Transverse colon (tissue), 4 donors: ENCODE measurements at regions not wholly inside any gene's neighbourhood (a gene's known extent, or its start where the extent isn't known, plus 50 kb on each side); places are given as distances from the start of the nearest gene placed in this dataset.

Experiments
- POLR2A ChIP-seq: fragments of 450-650 bp; IDR thresholded peaks from one replicate; pipeline ENCODE4 v1.6.1; 2016; ENCODE audit warnings: antibody characterized with exemption, mild to moderate bottlenecking, moderate library complexity
- POLR2AphosphoS5 ChIP-seq, 3 donors: sonication (generic); formaldehyde crosslinking; IDR thresholded peaks; one replicate each; pipeline ENCODE4 v1.6.1; 2016; ENCODE audit warnings: antibody characterized with exemption in 3 of 3
- TF ChIP-seq, protein P1 (sequence below), 5 experiments: fragments of 200-600 bp in 3 of 5; fragments of 450-650 bp in 2 of 5; sonication (generic) in 3 of 5; IDR thresholded peaks; 1 replicate in 2 of 5; 2 replicates in 3 of 5; pipeline ENCODE4 v1.5.1; 2016 to 2017; ENCODE audit warnings: antibody characterized with exemption in 5 of 5, inconsistent platforms in 3 of 5, mild to moderate bottlenecking in 2 of 5, moderate library complexity in 1 of 5

GRCh38 chr4:43837171-43837570 is 611.4 kb downstream of the KCTD8 start:
- TF ChIP-seq POLR2A (no peak), POLR2AphosphoS5 (IDR thresholded peaks at IDR 0.05) (no peak)
- TF ChIP-seq, protein P1, sequence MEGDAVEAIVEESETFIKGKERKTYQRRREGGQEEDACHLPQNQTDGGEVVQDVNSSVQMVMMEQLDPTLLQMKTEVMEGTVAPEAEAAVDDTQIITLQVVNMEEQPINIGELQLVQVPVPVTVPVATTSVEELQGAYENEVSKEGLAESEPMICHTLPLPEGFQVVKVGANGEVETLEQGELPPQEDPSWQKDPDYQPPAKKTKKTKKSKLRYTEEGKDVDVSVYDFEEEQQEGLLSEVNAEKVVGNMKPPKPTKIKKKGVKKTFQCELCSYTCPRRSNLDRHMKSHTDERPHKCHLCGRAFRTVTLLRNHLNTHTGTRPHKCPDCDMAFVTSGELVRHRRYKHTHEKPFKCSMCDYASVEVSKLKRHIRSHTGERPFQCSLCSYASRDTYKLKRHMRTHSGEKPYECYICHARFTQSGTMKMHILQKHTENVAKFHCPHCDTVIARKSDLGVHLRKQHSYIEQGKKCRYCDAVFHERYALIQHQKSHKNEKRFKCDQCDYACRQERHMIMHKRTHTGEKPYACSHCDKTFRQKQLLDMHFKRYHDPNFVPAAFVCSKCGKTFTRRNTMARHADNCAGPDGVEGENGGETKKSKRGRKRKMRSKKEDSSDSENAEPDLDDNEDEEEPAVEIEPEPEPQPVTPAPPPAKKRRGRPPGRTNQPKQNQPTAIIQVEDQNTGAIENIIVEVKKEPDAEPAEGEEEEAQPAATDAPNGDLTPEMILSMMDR (IDR thresholded peaks at IDR 0.05) = no peak
